NCI-H446 (cell line): ENCODE measurements at regions not wholly inside any gene's neighbourhood (a gene's known extent, or its start where the extent isn't known, plus 50 kb on each side); places are given as distances from the start of the nearest gene placed in this dataset.

Source experiments
- DNase-seq, 2 experiments: peaks; one replicate each; lab custom pipeline; 2025; lab: John Stamatoyannopoulos, UW

- no peak for DNase-seq
Measured at GRCh38 chr2:105570326-105570725, 171.5 kb upstream of the FHL2 start.

GRCh38 chr2:105569606-105570005 is 170.8 kb upstream of the FHL2 start:
- DNase-seq, result no peak

DNA sequence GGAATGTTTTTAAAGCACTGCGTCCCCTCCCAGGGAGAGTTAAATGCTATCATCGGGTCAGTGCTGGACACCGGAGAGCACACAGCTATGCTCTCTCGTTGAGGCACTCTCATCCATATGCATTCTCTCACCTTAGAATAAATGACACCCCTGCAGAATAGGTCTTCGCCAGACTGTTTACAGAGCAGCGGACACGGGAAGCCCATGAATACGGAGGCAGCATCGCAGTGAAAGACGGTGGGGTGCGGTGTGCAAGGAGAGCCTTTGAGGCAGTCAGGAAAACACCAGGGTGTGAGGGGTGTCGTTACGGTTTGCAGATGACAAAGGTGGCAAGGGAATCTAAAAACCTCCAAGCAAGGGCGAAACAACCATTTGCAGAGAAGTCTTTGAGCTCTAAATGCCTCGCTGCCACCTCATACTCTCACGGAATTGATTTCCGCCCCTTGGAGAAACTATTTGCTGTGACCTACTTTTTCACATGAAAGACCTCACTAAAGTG is 169.2 kb upstream of the FHL2 start:
- DNase-seq, result no peak

DNA sequence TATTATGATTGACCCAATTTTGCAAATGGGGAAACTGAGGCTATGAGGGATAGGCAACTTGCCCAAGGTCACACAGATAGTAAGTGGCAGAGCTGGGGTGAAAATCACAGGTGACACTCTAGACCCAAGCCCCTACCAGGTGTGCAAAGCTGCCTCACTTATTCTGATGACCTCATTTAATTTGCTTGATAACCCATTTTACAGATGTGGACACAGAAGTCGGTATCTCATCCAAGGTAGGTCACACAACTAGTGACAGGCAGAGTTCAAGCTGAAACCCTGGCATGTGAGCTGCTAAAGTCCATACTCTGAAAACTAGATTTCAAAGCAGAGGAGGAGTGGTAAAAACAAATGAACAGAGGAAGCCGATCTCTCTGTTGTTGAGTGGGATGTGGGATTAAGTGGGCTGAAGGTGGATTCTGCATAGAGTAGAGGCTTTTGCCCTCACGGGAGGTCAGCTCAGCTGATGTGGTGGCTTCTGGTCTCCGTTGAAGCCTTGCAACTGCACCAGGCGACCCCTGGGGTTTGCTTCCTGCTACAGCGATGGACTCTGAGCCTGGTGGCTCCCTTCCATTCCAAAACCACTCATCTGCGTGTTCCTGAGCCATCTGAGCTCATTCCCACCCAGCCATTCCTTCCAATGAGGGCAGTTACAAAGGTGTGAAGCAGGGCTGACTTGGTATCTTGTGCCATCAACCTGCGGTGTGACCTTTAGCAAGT is 164.3 kb upstream of the FHL2 start:
- DNase-seq, result no peak

GRCh38 chr2:105561401-105561800 is 162.6 kb upstream of the FHL2 start:
- DNase-seq, result no peak

DNA sequence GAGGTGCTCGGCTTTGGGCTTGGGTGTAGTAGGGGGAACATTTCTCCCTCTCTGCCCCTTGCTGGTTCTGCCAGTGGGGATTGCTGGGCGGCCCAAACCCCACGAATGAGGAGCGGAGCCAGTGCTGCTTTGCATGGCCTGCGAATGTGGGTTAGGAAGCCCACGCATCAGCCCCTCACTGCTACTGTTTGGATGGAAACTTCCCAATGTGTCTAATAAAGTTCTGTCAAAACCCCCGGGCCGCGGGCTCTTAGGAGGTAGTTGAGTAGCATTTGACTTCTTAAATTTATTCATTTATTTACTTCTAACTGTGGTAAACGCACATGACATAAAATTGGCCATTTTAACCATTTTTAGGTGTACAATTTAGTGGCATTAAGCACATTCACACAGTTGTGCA is 161.3 kb upstream of the FHL2 start:
- DNase-seq, result no peak

DNA sequence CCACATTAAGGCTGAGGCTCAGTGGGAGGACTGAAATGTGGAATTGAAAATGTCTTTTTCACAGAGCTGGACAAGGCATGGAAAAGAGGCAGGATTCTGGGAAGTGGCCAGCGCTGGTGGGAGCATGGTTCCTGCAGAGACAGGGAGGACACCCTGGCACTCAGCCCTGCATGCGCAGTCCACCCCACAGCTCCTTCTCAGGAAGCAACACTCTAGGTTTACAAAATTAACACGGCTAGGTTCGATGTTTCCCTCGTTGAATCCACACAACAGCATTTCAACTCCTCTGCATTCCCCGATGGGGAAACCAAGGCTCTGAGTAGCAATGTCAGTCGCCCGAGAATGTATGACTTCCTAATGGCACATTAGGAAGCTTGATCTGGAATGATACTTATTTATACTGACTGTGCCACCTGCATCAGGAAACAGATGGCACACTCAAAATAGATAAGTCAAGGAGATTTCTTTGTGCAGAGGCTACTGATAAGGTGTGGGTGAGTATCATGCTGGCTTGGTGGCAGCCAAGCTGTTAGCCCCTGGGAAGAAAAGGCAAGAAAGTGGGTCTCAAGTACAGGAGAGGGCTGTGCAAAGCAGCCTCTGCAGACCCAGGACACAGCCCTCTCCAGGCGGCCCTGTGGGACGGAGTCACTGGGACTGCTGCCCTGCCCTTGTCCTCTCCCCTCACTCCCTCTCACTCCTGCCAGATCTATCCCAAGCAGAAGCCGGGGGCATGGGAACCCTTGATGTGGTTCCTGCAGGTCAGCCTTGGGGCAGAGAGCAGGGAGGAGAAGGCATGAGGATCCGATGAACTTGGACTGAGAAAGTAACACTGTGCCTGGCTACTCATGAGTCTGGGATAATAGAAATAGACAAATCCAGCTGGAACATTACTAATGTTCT is 158.4 kb upstream of the FHL2 start:
- no peak for DNase-seq

- no peak for DNase-seq
Measured at GRCh38 chr2:105556366-105556765, 157.5 kb upstream of the FHL2 start.

GRCh38 chr2:105554235-105554634 is 155.4 kb upstream of the FHL2 start:
- DNase-seq, result no peak

GRCh38 chr2:105553538-105554196 is 154.8 kb upstream of the FHL2 start:
- no peak for DNase-seq

GRCh38 chr2:105546628-105546974 is 147.8 kb upstream of the FHL2 start:
- DNase-seq, result no peak

GRCh38 chr2:105545730-105546627 is 147.1 kb upstream of the FHL2 start:
- peak; percentile 34 to 78 for DNase-seq

DNA sequence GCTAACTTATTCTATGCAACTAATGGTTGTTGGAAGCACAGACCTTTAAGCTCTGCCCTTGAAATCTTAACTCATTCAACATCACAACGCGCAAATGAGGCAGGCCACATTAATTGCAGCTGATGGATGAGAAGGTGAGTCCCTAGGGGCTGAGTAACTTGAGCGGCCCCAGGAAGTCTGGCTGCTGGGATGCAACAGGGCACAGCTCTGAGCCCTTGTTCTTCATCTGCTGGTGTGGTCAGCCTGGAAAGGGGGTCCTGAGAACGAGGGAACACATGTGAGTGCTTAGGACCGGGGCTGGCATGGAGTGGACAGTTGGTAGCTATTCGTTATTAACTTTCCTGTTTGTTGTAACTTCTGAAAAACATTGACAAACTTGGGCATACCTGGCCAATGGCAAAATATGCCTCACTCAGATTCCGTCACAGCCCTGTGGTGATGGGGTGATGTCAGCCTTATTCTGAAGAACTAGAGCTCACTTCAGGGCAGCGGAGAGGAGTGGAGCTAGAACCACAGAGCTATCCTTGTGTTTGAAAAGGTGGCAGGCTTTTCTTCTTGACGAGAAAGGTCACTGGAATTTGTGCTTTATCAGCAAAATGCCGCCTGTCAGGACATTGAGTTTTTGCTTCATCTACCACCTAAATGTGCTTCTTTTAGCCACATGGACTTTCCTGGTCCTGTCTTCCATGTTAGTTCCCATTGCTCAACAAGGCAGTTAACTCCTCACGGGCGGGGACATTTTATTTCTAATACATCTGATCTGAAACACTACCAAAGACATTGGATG is 145.9 kb upstream of the FHL2 start:
- no peak for DNase-seq

- DNase-seq, result no peak
Measured at GRCh38 chr2:105541189-105542050, 142.6 kb upstream of the FHL2 start.

DNA sequence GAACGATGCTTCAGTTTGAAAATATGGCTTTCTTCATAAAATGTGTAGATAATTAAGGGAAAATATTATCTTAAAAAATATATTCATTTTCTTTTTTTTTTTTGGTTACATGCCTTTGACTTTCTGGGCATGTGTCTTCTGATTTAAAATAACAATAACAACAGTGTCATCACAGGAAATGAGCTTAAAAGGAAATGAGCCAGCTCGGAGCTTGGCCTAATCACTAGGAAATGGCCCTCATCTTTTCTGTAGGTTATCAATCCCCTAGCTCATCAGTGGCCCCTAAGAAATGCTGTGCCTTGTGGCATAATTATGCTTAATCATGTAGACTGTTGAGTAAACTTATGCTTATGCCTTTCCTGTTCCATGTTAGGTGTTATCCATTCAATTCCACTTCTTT is 141.8 kb upstream of the FHL2 start:
- no peak for DNase-seq

DNA sequence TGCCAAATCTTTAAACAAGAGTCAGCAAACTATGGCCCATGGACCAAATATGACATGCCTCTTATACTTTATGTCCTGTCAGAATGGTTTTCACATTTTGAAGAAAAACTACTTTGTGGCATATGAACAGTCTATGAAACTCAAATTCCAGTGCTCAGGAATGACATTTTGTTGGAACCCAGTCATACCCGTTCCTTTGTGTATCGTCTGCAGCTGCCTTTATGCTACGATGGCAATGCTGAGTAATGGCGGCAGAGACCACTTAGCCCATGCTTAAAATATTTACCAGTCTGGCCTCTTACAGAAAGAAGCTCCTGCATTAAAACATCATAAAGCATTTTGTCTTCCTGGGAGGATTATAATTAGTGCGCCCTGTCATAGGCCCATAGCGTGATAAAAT is 140.5 kb upstream of the FHL2 start:
- DNase-seq, result no peak

DNA sequence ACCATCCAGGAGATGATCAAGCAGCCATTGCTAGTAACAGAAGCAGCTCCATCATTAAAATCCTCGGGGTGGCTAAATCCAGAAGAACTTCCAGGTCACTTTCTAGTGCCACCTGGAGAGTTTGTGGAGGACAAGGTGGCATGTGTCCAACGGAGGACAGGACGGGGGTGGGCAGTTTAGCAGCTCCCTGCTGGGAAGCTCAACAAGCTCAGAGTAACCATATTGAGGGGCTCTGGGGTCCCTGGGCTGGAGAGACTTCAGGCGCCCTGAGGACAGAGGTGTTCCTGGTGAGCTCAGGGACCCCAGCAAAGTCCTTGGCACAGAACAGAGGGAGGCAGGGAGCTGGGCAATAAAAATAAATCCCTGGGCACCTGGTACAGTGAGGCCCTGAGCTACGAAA is 140.0 kb upstream of the FHL2 start:
- DNase-seq, result no peak

DNA sequence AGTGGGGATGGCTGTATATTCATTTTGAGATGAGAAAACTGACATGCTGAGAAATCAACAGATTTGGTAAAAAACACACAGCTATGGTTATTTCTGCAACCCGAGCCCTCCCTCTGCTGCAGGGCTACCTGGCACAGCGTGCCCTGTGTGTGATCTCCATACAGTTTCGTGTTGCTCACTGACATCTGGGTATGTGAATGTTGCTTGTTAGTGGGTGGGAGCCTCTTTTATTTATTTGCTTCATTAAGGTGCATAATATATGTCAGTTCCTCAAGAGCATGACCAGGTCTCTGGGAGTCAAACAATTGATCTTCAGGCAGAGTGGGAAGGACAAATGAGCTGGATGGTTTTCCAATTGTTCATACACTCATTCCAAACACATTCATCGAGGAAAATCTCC is 139.1 kb upstream of the FHL2 start:
- no peak for DNase-seq

DNA sequence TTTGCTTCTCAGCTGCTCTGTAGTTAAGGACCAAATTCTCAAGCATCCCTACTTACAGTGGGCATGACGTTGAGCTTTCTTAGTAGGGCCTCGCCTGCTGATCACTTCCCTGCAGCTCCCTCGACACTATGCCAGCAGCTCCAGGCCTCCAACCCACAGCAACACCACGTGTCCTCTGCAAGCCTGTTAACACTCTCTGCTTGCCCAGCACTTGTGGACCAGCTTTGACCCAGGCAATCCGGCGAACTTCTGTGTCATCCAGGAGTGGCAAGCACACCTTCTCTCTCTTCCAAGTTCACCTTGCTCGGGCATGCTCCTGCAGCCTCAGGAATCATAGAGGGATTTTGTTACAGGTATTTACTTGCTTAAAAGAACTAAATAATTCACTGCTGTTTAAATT is 138.6 kb upstream of the FHL2 start:
- no peak for DNase-seq

GRCh38 chr2:105536175-105536574 is 137.3 kb upstream of the FHL2 start:
- DNase-seq, result no peak
